K562 (cell line): ENCODE measurements at regions not wholly inside any gene's neighbourhood (a gene's known extent, or its start where the extent isn't known, plus 50 kb on each side); places are given as distances from the start of the nearest gene placed in this dataset.

ENCODE experiments used
- DPF2 ChIP-seq: fragments of 450-650 bp; IDR thresholded peaks from 2 replicates; pipeline ENCODE4 v1.6.1; 2016
- ELK1 ChIP-seq: sonication (generic); formaldehyde crosslinking; IDR thresholded peaks from 2 replicates; pipeline ENCODE4 v1.8.1; 2022; ENCODE audit warnings: missing genetic modification reagents
- GABPB2 ChIP-seq: fragments of 250-450 bp; sonication (Bioruptor Pico); conservative IDR thresholded peaks from 2 replicates; pipeline ENCODE4 v1.5.1; 2021; ENCODE audit warnings: mild to moderate bottlenecking
- KDM1A ChIP-seq, 2 experiments: fragments of 450-650 bp; IDR thresholded peaks; 2 replicates each; pipeline ENCODE4 v1.6.1; 2016; ENCODE audit warnings: mild to moderate bottlenecking in 2 of 2
- MGA ChIP-seq: fragments of 450-650 bp; IDR thresholded peaks from 2 replicates; pipeline ENCODE4 v1.6.1; 2016; ENCODE audit warnings: mild to moderate bottlenecking, moderate library complexity
- MYNN ChIP-seq, 2 experiments: sonication (generic); formaldehyde crosslinking in 1 of 2; IDR thresholded peaks; 2 replicates each; pipeline versions ENCODE4 v1.5.0 to v1.6.1; 2016 to 2020; ENCODE audit warnings: antibody characterized with exemption in 1 of 2, missing genetic modification reagents in 1 of 2
- NCOR1 ChIP-seq: fragments of 450-650 bp; IDR thresholded peaks from 2 replicates; pipeline ENCODE4 v1.6.1; 2016; ENCODE audit warnings: mild to moderate bottlenecking, moderate library complexity
- PTRF ChIP-seq: fragments of 450-650 bp; IDR thresholded peaks from 2 replicates; pipeline ENCODE4 v1.6.1; 2016; ENCODE audit warnings: mild to moderate bottlenecking, missing genetic modification characterization, missing compliant biosample characterization
- RBM22 ChIP-seq: fragments of 200-400 bp; formaldehyde crosslinking; IDR thresholded peaks from 2 replicates; pipeline ENCODE4 v1.6.1; 2018; ENCODE audit warnings: low read length, low read depth; ENCODE audit not compliant: poor library complexity, severe bottlenecking
- STAT6 ChIP-seq: sonication (generic); formaldehyde crosslinking; IDR thresholded peaks from 2 replicates; pipeline ENCODE4 v1.8.1; 2023; ENCODE audit warnings: mild to moderate bottlenecking, missing genetic modification reagents
- TBL1XR1 ChIP-seq, 2 experiments: IDR thresholded peaks; 2 replicates each; pipeline ENCODE4 v1.6.1; 2012; ENCODE audit warnings: improper control_type of control experiment in 2 of 2, low read length in 2 of 2, mild to moderate bottlenecking in 1 of 2
- TCFL5 ChIP-seq: fragments of 250-450 bp; sonication (Bioruptor Pico); conservative IDR thresholded peaks from 2 replicates; pipeline ENCODE4 v1.6.1; 2021; ENCODE audit warnings: mild to moderate bottlenecking, moderate library complexity, matching md5 sums
- TFAM ChIP-seq: fragments of 250-450 bp; sonication (Bioruptor Pico); conservative IDR thresholded peaks from 2 replicates; pipeline ENCODE4 v1.5.0; 2021; ENCODE audit warnings: mild to moderate bottlenecking, moderate library complexity
- ZNF174 ChIP-seq: fragments of 250-450 bp; sonication (Bioruptor Pico); IDR thresholded peaks from 2 replicates; pipeline ENCODE4 v1.4.0; 2020; ENCODE audit warnings: mild to moderate bottlenecking

GRCh38 chr6:147132889-147133288 lies 71.3 kb upstream of the STXBP5 start (continued):
- TF ChIP-seq MGA: no peak
- TF ChIP-seq KDM1A (IDR thresholded peaks at IDR 0.05): peak in 1 of 2 experiments; percentile 64; a peak in 2 of 4 replicates
- TF ChIP-seq ZNF174 (CRISPR knock-in tag): no peak
- TF ChIP-seq RBM22: no peak
- TF ChIP-seq STAT6: no peak
- no peak for TF ChIP-seq GABPB2 (CRISPR knock-in tag)
- TF ChIP-seq PTRF (tag): no peak
- no peak for TF ChIP-seq TBL1XR1 (IDR thresholded peaks at IDR 0.05; ENCODE audit: low read length in 2 of 2)
- no peak for TF ChIP-seq NCOR1
- no peak for TF ChIP-seq ELK1
- TF ChIP-seq DPF2: peak; percentile 43; the same call in 1 of the 2 replicates
- no peak for TF ChIP-seq TCFL5
- TF ChIP-seq MYNN (IDR thresholded peaks at IDR 0.05): no peak
- no peak for TF ChIP-seq MYNN (CRISPR knock-in tag; IDR thresholded peaks at IDR 0.05)
- no peak for TF ChIP-seq TFAM
